ENCODE measurements at regions not wholly inside any gene's neighbourhood (a gene's known extent, or its start where the extent isn't known, plus 50 kb on each side); places are given as distances from the start of the nearest gene placed in this dataset.

GRCh38 chr10:6364283-6364682 lies 161.6 kb downstream of the PFKFB3 start:
- no peak overlapping the region for H3K27ac ChIP-seq
- ATAC-seq, result no peak

GRCh38 chr10:6364893-6365292 lies 162.2 kb downstream of the PFKFB3 start:
- Histone ChIP-seq H3K36me3 (no peaks in the 10 kb centered on the region), H3K4me3 (no peak overlapping the region), H3K4me1 (peaks cover 0 to 15% of the 10 kb centered on the region in 2 donors), H3K9me3 (no peaks in the 10 kb centered on the region), H3K27ac (no peak overlapping the region), H3K27me3 (no peaks in the 10 kb centered on the region)
- DNase-seq, result no peak
- ATAC-seq, result no peak
- intact Hi-C loops (cut with DNase I), result no loop called here
- TF ChIP-seq CTCF (IDR thresholded peaks at IDR 0.05), result no peak

More at GRCh38 chr10:6364283-6364682, 161.6 kb downstream of the PFKFB3 start:
- TF ChIP-seq CTCF (IDR thresholded peaks at IDR 0.05), result no peak
- Histone ChIP-seq H3K27me3 (no peaks in the 10 kb centered on the region), H3K9me3 (no peaks in the 10 kb centered on the region), H3K4me3 (no peak overlapping the region), H3K4me1 (peaks cover 0 to 15% of the 10 kb centered on the region in 2 donors), H3K36me3 (no peaks in the 10 kb centered on the region)
- no peak for DNase-seq
- intact Hi-C loops (cut with DNase I), result no loop called here

DNA sequence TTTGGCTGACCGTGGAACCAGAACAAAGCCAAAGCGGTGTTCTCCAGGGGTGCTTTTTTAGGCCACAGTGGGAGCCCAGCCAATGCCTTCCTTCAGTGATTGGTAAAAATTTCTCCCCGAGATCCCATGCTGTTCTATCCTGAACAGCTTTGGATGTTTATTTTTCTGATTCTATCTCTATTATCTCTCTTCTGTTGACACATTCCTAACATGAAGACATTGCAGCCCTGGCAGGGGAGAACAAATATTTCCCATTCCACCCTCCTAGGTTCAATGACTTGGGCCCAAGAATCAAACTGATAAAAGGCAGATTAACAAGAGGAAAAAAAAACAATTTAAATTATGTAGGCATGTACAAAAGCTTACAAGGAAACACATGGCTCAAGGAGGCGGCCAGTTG lies 162.7 kb downstream of the PFKFB3 start:
- H3K27ac ChIP-seq, result no peak overlapping the region
- no peaks in the 10 kb centered on the region for H3K9me3 ChIP-seq
- ATAC-seq, result no peak

More for the DNA sequence above, 162.7 kb downstream of the PFKFB3 start:
- no peak overlapping the region for H3K4me3 ChIP-seq
- no peaks in the 10 kb centered on the region for H3K27me3 ChIP-seq
- intact Hi-C loops (cut with DNase I), result no loop called here
- TF ChIP-seq CTCF (IDR thresholded peaks at IDR 0.05), result no peak
- DNase-seq, result no peak
- peaks cover 0 to 15% of the 10 kb centered on the region in 2 donors for H3K4me1 ChIP-seq
- no peaks in the 10 kb centered on the region for H3K36me3 ChIP-seq

Measured in left lung (tissue), 4 donors.